IPS-18a (cell line): ENCODE measurements at regions not wholly inside any gene's neighbourhood (a gene's known extent, or its start where the extent isn't known, plus 50 kb on each side); places are given as distances from the start of the nearest gene placed in this dataset.
A peak's percentile ranks its signal among the peaks of the same experiment; 100 is the strongest.

ENCODE experiments used
- H3K27ac ChIP-seq: one replicate; pipeline ENCODE4 v1.5.1; 2013; ENCODE audit warnings: low read length
- H3K27me3 ChIP-seq: one replicate; pipeline ENCODE4 v1.6.1; 2013; ENCODE audit warnings: mild to moderate bottlenecking, low read length; ENCODE audit not compliant: control insufficient read depth, insufficient read depth
- H3K36me3 ChIP-seq: one replicate; pipeline ENCODE4 v1.6.1; 2013; ENCODE audit warnings: low read depth, low read length; ENCODE audit not compliant: control insufficient read depth
- H3K4me1 ChIP-seq: one replicate; pipeline ENCODE4 v1.6.1; 2013; ENCODE audit warnings: low read depth, low read length; ENCODE audit not compliant: control insufficient read depth
- H3K4me3 ChIP-seq: one replicate; pipeline ENCODE4 v1.5.1; 2013; ENCODE audit warnings: low read length
- H3K9ac ChIP-seq: one replicate; pipeline ENCODE4 v1.6.1; 2013; ENCODE audit warnings: mild to moderate bottlenecking, low read length, moderate library complexity
- H3K9me3 ChIP-seq: one replicate; pipeline ENCODE4 v1.6.1; 2013; ENCODE audit warnings: low read depth, low read length; ENCODE audit not compliant: control insufficient read depth

- peak overlapping the region; percentile 94 for H3K9ac ChIP-seq
- H3K27me3 ChIP-seq = peaks cover 25% of the 10 kb centered on the region
- peaks cover 32% of the 10 kb centered on the region for H3K4me1 ChIP-seq
- H3K27ac ChIP-seq = peak overlapping the region; percentile 91
- no peaks in the 10 kb centered on the region for H3K9me3 ChIP-seq
- H3K36me3 ChIP-seq = no peaks in the 10 kb centered on the region
- H3K4me3 ChIP-seq = peak overlapping the region; percentile 79
Measured at GRCh38 chr13:50080911-50081678, 65.9 kb downstream of the KCNRG start.

GRCh38 chr13:50081679-50082425 lies 66.6 kb downstream of the KCNRG start:
- H3K27ac ChIP-seq = peak overlapping the region; percentile 91
- H3K27me3 ChIP-seq = peaks cover 25% of the 10 kb centered on the region
- H3K36me3 ChIP-seq = no peaks in the 10 kb centered on the region
- peaks cover 32% of the 10 kb centered on the region for H3K4me1 ChIP-seq
- H3K4me3 ChIP-seq = peak overlapping the region; percentile 79
- no peaks in the 10 kb centered on the region for H3K9me3 ChIP-seq
- peak overlapping the region; percentile 94 for H3K9ac ChIP-seq

GRCh38 chr13:50082426-50083281 lies 67.4 kb downstream of the KCNRG start:
- peaks cover 25% of the 10 kb centered on the region for H3K27me3 ChIP-seq
- peak overlapping the region; percentile 79 for H3K4me3 ChIP-seq
- no peaks in the 10 kb centered on the region for H3K9me3 ChIP-seq
- peaks cover 32% of the 10 kb centered on the region for H3K4me1 ChIP-seq
- peak overlapping the region; percentile 25 for H3K9ac ChIP-seq
- no peaks in the 10 kb centered on the region for H3K36me3 ChIP-seq
- no peak overlapping the region for H3K27ac ChIP-seq

- no peaks in the 10 kb centered on the region for H3K9me3 ChIP-seq
- H3K27ac ChIP-seq = no peak overlapping the region
- H3K36me3 ChIP-seq = no peaks in the 10 kb centered on the region
- H3K4me1 ChIP-seq = peaks cover 9% of the 10 kb centered on the region
- H3K4me3 ChIP-seq = peak overlapping the region; percentile 8
- peaks cover 6% of the 10 kb centered on the region for H3K27me3 ChIP-seq
- H3K9ac ChIP-seq = no peak overlapping the region
Measured at GRCh38 chr13:50085063-50085462, 69.8 kb downstream of the KCNRG start.

GRCh38 chr13:50089633-50090032 lies 74.4 kb downstream of the KCNRG start:
- H3K27me3 ChIP-seq = no peaks in the 10 kb centered on the region
- no peak overlapping the region for H3K27ac ChIP-seq
- H3K4me1 ChIP-seq = peaks cover 4% of the 10 kb centered on the region
- H3K4me3 ChIP-seq = no peak overlapping the region
- no peaks in the 10 kb centered on the region for H3K9me3 ChIP-seq
- no peak overlapping the region for H3K9ac ChIP-seq
- no peaks in the 10 kb centered on the region for H3K36me3 ChIP-seq

GRCh38 chr13:50090211-50090610 lies 75.0 kb downstream of the KCNRG start:
- Histone ChIP-seq H3K9ac (no peak overlapping the region), H3K4me3 (no peak overlapping the region), H3K36me3 (no peaks in the 10 kb centered on the region), H3K27ac (no peak overlapping the region), H3K27me3 (no peaks in the 10 kb centered on the region), H3K4me1 (peaks cover 2% of the 10 kb centered on the region), H3K9me3 (no peaks in the 10 kb centered on the region)

GRCh38 chr13:50094615-50095293 lies 79.5 kb downstream of the KCNRG start:
- no peak overlapping the region for H3K9ac ChIP-seq
- no peaks in the 10 kb centered on the region for H3K27me3 ChIP-seq
- H3K27ac ChIP-seq = no peak overlapping the region
- no peaks in the 10 kb centered on the region for H3K4me1 ChIP-seq
- H3K9me3 ChIP-seq = no peaks in the 10 kb centered on the region
- H3K36me3 ChIP-seq = no peaks in the 10 kb centered on the region
- no peak overlapping the region for H3K4me3 ChIP-seq

- no peak overlapping the region for H3K4me3 ChIP-seq
- H3K9ac ChIP-seq = no peak overlapping the region
- H3K27ac ChIP-seq = no peak overlapping the region
- no peaks in the 10 kb centered on the region for H3K9me3 ChIP-seq
- no peaks in the 10 kb centered on the region for H3K27me3 ChIP-seq
- H3K36me3 ChIP-seq = no peaks in the 10 kb centered on the region
- peaks cover 3% of the 10 kb centered on the region for H3K4me1 ChIP-seq
Measured at GRCh38 chr13:50098693-50099092, 83.4 kb downstream of the KCNRG start.

GRCh38 chr13:50099473-50099872 lies 84.2 kb downstream of the KCNRG start:
- no peaks in the 10 kb centered on the region for H3K9me3 ChIP-seq
- H3K4me3 ChIP-seq = no peak overlapping the region
- peaks cover 7% of the 10 kb centered on the region for H3K4me1 ChIP-seq
- H3K36me3 ChIP-seq = no peaks in the 10 kb centered on the region
- no peak overlapping the region for H3K27ac ChIP-seq
- no peaks in the 10 kb centered on the region for H3K27me3 ChIP-seq
- H3K9ac ChIP-seq = no peak overlapping the region

GRCh38 chr13:50101590-50101989 lies 86.3 kb downstream of the KCNRG start:
- Histone ChIP-seq H3K27ac (no peak overlapping the region), H3K4me1 (peaks cover 17% of the 10 kb centered on the region), H3K4me3 (no peak overlapping the region), H3K27me3 (no peaks in the 10 kb centered on the region), H3K9me3 (no peaks in the 10 kb centered on the region), H3K36me3 (no peaks in the 10 kb centered on the region), H3K9ac (no peak overlapping the region)

- Histone ChIP-seq H3K27ac (no peak overlapping the region), H3K4me3 (no peak overlapping the region)
Measured at GRCh38 chr13:50104493-50104892, 89.2 kb downstream of the KCNRG start.

More at GRCh38 chr13:50104493-50104892, 89.2 kb downstream of the KCNRG start:
- Histone ChIP-seq H3K9ac (no peak overlapping the region), H3K27me3 (no peaks in the 10 kb centered on the region), H3K9me3 (no peaks in the 10 kb centered on the region), H3K4me1 (peaks cover 29% of the 10 kb centered on the region), H3K36me3 (no peaks in the 10 kb centered on the region)
